Keratinocyte (primary cell): ENCODE measurements at regions not wholly inside any gene's neighbourhood (a gene's known extent, or its start where the extent isn't known, plus 50 kb on each side); places are given as distances from the start of the nearest gene placed in this dataset.

Source experiments
- CTCF ChIP-seq, 3 experiments: IDR thresholded peaks in 1 of 3; conservative IDR thresholded peaks in 1 of 3; optimal IDR thresholded peaks in 1 of 3; 2 replicates in 2 of 3; 3 replicates in 1 of 3; pipeline versions ENCODE3 to v1.5.1; 2011; ENCODE audit warnings: low read length in 3 of 3, mild to moderate bottlenecking in 3 of 3, moderate library complexity in 2 of 3, control low read depth in 1 of 3, inconsistent platforms in 1 of 3; ENCODE audit not compliant: insufficient read depth in 2 of 3; ENCODE audit errors: extremely low read depth in 1 of 3
- EZH2 ChIP-seq: IDR thresholded peaks from one replicate; pipeline ENCODE4 v1.6.1; 2012; ENCODE audit warnings: inconsistent platforms, mild to moderate bottlenecking, low read length, moderate library complexity

- TF ChIP-seq CTCF (optimal IDR thresholded peaks at IDR 0.05 in 1 of 3, IDR thresholded peaks at IDR 0.05 in 1 of 3, conservative IDR thresholded peaks at IDR 0.05 in 1 of 3; ENCODE audit: extremely low read depth in 1 of 3, insufficient read depth in 2 of 3, low read length in 3 of 3) (no peak), EZH2 (no peak)
These were observed 408.6 kb upstream of the FANCL start for GRCh38 chr2:58649756-58650155.
